ENCODE measurements at regions not wholly inside any gene's neighbourhood (a gene's known extent, or its start where the extent isn't known, plus 50 kb on each side); places are given as distances from the start of the nearest gene placed in this dataset.

GRCh38 chr16:64892835-64893785 lies 228.8 kb downstream of the CDH11 start:
- H3K9me3 ChIP-seq, result no peaks in the 10 kb centered on the region
- H3K27ac ChIP-seq, result no peak overlapping the region
- H3K27me3 ChIP-seq (replicated peaks; ENCODE audit: insufficient read depth), result no peaks in the 10 kb centered on the region
- H3K4me3 ChIP-seq, result no peak overlapping the region
- no peak for DNase-seq (ENCODE audit: low spot score)
- H3K4me1 ChIP-seq (replicated peaks), result no peaks in the 10 kb centered on the region
- WGBS, result 43% methylated on average over 11 of the region's 11 CpGs
- no peak for TF ChIP-seq POLR2A (IDR thresholded peaks at IDR 0.05)
- TF ChIP-seq POLR2AphosphoS5 (IDR thresholded peaks at IDR 0.05), result no peak
- peak in 2 of 4 experiments; percentile 7 to 8 for TF ChIP-seq CTCF (IDR thresholded peaks at IDR 0.05)
- intact Hi-C loops (cut with DNase I), result no loop called here
- no peaks in the 10 kb centered on the region for H3K36me3 ChIP-seq

DNA sequence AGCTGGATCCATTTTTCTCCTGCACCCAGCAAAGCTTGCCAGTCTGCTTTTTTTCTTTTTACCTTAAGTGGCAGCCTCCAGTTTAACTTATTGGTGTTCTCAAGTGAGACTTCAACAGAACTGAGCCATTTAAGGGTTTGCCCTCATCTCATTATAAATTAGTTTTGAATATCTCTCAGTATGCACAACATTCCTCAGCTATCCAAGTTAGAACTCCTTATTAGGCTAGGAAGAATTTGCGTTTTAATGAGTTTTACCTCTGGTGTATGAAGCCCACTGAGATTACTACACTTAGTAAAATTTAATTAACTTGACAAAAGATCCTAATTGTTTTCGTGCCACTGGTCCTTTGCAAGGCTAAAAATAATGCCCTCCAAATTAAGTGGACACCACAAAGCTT lies 232.4 kb downstream of the CDH11 start:
- Histone ChIP-seq H3K27ac (no peak overlapping the region), H3K4me3 (no peak overlapping the region), H3K9me3 (no peaks in the 10 kb centered on the region), H3K4me1 (replicated peaks) (no peaks in the 10 kb centered on the region), H3K27me3 (replicated peaks; ENCODE audit: insufficient read depth) (no peaks in the 10 kb centered on the region), H3K36me3 (no peaks in the 10 kb centered on the region)
- TF ChIP-seq POLR2A (IDR thresholded peaks at IDR 0.05) (no peak), CTCF (IDR thresholded peaks at IDR 0.05) (no peak), POLR2AphosphoS5 (IDR thresholded peaks at IDR 0.05) (no peak)
- DNase-seq (ENCODE audit: low spot score), result no peak
- whole genome bisulfite sequencing, result 91% methylated on average over 2 of the region's 2 CpGs
- intact Hi-C loops (cut with DNase I), result no loop called here

DNA sequence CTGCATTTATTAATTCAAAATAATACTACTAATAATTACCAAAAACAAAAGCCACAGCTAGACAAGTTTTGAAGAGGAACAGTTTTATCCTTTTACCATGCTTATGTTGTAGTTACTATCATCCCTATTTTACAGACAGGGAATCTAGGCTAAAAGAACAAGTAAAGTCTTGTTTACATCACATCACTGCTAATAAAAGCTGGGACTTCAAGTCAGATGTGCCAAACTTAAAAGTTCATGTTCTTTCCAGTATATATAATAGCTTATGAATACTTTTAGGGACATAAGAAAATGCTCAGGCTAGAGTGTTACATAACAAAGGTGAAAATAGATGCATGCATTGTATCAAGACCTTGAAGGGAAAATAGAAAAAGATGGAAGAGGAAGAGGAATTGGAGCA lies 234.2 kb downstream of the CDH11 start:
- intact Hi-C loops (cut with DNase I), result no loop called here
- no peaks in the 10 kb centered on the region for H3K27me3 ChIP-seq (replicated peaks; ENCODE audit: insufficient read depth)

GRCh38 chr16:64882078-64882784 lies 239.6 kb downstream of the CDH11 start:
- no peaks in the 10 kb centered on the region for H3K27me3 ChIP-seq (replicated peaks; ENCODE audit: insufficient read depth)
- 68% methylated on average over 6 of the region's 6 CpGs for WGBS
- intact Hi-C loops (cut with DNase I), result no loop called here
- no peak overlapping the region for H3K27ac ChIP-seq
- H3K9me3 ChIP-seq, result no peaks in the 10 kb centered on the region
- TF ChIP-seq POLR2AphosphoS5 (IDR thresholded peaks at IDR 0.05) (no peak), POLR2A (IDR thresholded peaks at IDR 0.05) (no peak), CTCF (IDR thresholded peaks at IDR 0.05) (no peak)
- H3K4me3 ChIP-seq, result no peak overlapping the region
- DNase-seq (ENCODE audit: low spot score), result no peak
- no peaks in the 10 kb centered on the region for H3K36me3 ChIP-seq
- H3K4me1 ChIP-seq (replicated peaks), result no peaks in the 10 kb centered on the region

More for the DNA sequence above, 234.2 kb downstream of the CDH11 start:
- TF ChIP-seq POLR2AphosphoS5 (IDR thresholded peaks at IDR 0.05) (no peak), POLR2A (IDR thresholded peaks at IDR 0.05) (no peak), CTCF (IDR thresholded peaks at IDR 0.05) (no peak)
- Histone ChIP-seq H3K9me3 (no peaks in the 10 kb centered on the region), H3K27ac (no peak overlapping the region), H3K36me3 (no peaks in the 10 kb centered on the region), H3K4me3 (no peak overlapping the region), H3K4me1 (replicated peaks) (no peaks in the 10 kb centered on the region)
- DNase-seq (ENCODE audit: low spot score), result no peak

All from prostate gland (tissue), 2 donors.